Middle frontal gyrus (tissue), 1 donor: ENCODE measurements at regions not wholly inside any gene's neighbourhood (a gene's known extent, or its start where the extent isn't known, plus 50 kb on each side); places are given as distances from the start of the nearest gene placed in this dataset.
"Not testable (repeated sequence)": the region's sequence is repeated elsewhere in the genome, so short reads cannot be mapped to it uniquely, and the experiment has no call there.

ENCODE experiments used
- DNase-seq: peaks from one replicate; pipeline ENCODE4 v3.0.0-alpha.2; 2015; ENCODE audit warnings: low spot score; ENCODE audit errors: extremely low spot score

DNA sequence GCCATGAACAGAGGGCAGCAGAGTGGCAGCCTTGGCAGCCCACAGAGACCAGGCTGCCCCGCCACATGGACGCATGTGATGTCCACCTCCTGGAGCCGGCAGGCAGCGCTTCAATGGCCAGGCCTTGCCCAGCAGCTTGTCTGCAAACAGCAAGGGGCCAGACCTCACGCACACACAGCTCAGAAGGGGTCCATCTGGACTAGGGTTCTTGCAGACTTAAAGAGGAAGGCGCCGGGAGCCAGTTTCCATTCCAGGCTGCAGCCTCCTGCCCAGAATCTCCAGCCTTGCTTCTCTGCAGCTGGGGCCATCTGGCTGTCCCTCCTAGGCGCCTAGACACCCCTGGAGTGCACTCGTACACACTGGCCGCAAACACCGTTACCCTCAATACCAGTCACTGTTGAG lies 91.9 kb upstream of the TMEM45B start:
- no peak for DNase-seq

DNA sequence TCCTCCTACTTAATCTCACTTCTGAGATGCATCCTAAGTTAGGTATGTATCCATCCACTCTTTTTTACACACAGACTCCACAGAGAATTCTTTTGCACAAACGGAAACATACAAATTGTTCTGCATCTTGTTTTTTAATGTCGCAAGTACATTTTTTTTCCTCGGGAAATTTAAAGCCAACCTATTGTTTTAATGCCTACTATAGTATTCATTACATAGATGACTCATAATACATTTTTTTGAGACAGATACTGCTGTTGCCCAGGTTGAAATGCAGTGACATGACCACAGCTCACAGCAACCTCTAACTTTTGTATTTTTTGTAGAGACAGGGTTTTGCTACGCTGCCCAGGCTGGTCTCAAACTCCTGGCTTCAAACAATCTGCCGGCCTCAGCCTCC lies 90.8 kb upstream of the TMEM45B start:
- no peak for DNase-seq

DNA sequence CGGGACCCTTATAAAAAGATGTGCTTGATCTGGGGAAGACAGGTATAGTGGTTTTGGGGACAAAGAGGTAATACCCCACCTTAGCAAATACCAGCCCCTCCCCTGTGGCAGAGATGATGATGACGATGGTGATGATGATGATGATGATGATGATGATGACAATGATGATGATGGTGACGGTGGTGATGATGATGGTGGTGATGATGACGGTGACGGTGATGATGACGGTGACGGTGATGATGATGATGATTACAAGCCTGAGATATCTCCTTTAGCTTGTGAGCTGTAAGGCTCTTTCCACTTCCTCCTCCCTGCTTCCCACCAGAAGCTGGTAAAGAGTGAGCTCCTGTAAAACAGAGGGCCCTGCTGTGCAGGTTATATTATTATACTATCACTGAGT lies 89.5 kb upstream of the TMEM45B start:
- DNase-seq: no peak

- DNase-seq: no peak
Observed at GRCh38 chr11:129728581-129728980, 87.1 kb upstream of the TMEM45B start.

DNA sequence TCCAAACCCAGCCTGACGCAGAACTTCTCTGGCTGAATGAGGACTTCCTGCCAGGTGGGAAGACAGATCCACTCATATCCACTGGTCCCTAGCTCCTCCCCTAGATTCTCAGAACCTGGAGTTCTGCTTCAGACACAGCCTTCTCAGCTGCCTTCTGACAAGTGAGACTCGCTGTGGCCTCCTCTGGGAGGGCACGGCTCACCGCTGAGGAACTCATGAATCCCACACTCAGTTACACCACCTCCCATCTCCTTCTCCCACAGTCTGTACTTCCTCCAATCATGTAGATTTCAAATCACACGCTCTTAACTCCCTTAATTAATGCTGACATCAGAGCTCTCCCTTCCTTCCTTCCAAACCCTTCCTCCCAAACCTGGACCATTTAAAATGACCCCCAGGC lies 86.4 kb upstream of the TMEM45B start:
- DNase-seq: no peak

DNA sequence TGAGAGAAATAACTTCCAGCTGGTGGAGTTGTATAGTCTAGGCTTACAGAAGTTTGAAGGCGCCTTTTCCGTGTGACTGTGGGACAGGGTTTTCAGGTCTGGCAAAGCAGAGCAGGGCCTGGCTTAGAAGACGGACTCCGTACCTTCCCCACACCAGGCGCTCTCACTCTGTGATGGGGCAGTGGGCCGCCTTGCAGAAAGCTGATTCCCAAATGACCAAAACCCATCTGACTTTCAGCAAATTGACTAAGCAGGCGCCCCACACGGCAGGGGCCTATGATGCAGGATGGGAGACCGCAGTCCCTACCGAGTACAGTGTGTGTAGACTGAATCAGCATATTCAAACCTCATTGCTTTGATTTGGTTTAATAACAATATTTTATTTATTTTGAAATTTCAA lies 85.8 kb upstream of the TMEM45B start:
- no peak for DNase-seq

GRCh38 chr11:129731316-129731715 lies 84.3 kb upstream of the TMEM45B start:
- no peak for DNase-seq

DNA sequence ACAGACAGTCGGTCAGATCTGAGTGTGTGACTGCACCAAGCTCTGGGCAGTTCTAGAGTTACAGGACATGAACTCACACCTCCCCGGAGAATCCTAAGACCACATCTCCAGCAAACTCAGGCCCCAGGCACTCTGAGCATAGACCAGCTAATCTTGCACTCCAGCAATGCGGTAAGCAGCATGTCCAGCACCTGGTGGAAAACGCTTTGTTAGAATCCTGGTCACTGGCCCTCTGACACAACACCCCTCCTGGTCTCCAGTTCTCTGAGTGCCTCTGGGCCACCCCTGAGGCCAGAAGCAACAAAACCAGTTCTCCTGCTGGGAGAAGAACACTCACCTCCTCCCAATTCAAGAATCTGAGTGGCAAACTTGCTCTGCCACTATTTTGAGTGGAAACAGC lies 82.7 kb upstream of the TMEM45B start:
- DNase-seq: no peak

DNA sequence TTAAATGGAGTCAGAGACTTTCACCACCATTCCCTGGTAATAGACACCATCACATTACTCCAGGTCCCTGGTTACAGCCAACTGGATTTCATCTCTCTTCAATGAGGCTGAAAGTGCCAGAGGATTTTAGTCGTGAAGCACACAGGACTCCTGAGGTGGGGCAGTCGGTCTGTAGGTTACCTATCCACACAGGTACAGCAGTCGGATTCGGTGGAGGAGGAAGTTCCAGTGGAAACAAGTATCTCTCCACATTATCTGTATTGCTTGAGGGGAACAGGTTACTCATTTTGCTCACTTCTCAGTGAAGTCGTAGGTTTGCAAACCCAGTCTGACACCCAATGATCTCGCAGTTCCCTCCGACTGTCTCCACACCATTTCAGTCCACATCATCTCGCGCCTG lies 82.3 kb upstream of the TMEM45B start:
- no peak for DNase-seq

DNA sequence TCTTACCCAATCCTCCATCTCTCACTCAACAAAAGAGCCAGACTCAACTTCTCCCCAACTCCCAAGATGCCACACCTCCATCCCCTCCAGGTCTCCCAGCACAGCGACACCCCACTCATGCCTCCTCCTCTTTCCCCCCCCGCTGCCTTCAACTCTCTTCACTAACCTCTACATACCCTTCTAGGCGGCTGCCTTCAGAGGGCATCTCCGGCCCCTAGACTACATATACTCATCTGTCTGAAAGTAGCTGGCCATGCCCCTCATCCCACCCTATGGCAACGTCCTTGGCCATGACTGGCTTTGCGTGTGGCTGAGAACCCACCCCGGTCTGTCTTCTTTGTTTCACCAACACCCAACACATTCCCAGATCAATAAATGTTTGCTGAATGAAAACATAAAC lies 81.7 kb upstream of the TMEM45B start:
- DNase-seq: no peak

DNA sequence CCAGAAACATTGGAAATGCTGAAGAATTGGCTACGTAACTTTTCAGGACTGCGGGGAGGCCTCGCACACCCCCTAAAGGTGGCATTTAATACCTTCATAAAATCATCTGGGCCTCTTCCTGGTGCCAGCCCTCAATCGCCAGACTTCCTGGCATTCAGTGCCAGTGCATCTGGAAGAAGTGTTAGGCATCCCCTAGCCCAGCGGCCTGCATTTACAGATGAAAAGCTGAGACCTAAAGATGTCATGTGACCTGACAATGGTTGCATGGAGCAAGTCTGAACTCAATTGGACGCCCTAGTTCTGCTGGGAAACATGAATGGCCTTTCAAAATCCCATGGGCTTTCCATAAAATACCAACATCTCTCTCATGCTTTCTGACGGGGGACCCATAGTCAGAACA lies 81.0 kb upstream of the TMEM45B start:
- DNase-seq: no peak

DNA sequence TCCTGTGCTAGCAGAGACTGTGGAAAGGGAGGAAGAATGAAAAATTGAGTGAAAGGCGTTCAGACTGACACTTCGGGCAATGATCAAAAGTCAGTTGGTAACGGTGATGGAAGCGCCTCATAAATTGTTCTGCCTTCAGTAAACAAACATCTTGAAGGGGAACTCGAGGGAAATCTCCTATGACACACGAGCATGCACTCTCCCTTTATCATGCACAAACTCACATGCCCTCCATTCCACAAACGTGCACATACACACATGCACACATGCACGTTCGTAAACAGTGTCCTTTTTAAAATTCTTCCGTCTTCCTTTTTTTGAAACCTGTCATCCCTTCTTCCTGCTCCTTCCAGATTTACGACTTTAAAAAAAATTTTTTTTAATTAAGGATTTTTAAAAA lies 77.8 kb upstream of the TMEM45B start:
- no peak for DNase-seq

DNA sequence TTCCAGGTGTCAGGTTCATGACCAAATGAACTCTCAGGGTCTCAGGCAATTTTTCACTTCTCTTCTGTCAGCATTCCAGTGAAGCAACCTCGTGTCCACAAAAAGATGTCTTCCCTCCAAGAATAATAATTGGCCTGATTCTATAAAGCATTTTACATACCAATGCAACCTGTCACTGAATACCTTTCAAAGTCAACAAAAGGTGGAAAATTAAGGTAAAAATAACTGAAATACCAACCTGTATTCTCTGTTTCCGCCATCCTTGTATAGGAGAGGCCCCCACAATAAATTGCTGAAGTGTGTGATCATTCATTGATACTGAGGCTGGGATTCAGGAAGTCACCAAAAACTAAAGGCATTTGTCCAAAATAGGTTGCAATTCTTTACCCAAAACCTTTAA lies 77.4 kb upstream of the TMEM45B start:
- DNase-seq: no peak

GRCh38 chr11:129739339-129739738 lies 76.3 kb upstream of the TMEM45B start:
- DNase-seq: no peak

- no peak for DNase-seq
Observed at GRCh38 chr11:129740125-129740719, 75.4 kb upstream of the TMEM45B start.

DNA sequence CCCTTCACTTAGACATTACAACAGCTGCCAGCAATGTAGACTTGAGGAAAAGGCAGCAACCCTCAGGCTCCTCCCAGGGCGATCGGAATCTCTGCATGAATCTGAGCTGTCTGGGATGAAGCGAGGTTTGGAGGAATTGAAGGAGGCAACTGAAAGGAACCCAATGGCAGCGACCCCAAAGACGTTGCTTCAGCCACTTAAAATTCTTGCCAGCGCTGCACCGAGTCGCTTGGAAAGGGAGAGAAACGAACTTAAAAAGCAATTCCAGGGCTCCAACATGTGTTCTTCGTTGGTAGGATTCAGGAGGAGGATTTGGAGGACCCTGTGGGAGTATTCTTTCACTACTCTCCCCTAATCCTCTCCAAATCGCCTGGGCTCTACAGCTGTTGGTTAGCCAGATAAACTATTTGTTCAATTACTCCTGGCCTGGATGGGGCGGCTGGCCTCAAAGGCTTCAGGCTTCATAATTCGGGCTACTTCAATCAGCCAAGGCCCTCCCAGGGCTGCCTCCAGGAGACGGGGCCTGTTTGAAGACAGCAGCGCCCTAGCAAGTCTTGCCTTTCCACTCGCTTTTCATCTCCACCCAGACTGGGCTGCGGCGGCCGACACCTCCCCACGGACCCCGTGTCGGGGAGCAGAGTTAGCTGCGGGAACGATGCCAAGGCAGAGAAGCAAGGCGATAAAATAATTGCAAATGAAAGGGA lies 72.4 kb upstream of the TMEM45B start:
- DNase-seq: no peak

GRCh38 chr11:129747071-129747470 lies 68.6 kb upstream of the TMEM45B start:
- DNase-seq: no peak

- no peak for DNase-seq
Observed at GRCh38 chr11:129749141-129749540, 66.5 kb upstream of the TMEM45B start.

GRCh38 chr11:129750343-129751292 lies 65.0 kb upstream of the TMEM45B start:
- peak; percentile 68 for DNase-seq

GRCh38 chr11:129751511-129751910 lies 64.1 kb upstream of the TMEM45B start:
- no peak for DNase-seq

- DNase-seq: not testable (repeated sequence)
Observed at GRCh38 chr11:129763569-129763968, 52.1 kb upstream of the TMEM45B start.

- DNase-seq: not testable (repeated sequence)
Observed at GRCh38 chr11:129764204-129764603, 51.4 kb upstream of the TMEM45B start.
